ENCODE measurements at regions not wholly inside any gene's neighbourhood (a gene's known extent, or its start where the extent isn't known, plus 50 kb on each side); places are given as distances from the start of the nearest gene placed in this dataset.

DNA sequence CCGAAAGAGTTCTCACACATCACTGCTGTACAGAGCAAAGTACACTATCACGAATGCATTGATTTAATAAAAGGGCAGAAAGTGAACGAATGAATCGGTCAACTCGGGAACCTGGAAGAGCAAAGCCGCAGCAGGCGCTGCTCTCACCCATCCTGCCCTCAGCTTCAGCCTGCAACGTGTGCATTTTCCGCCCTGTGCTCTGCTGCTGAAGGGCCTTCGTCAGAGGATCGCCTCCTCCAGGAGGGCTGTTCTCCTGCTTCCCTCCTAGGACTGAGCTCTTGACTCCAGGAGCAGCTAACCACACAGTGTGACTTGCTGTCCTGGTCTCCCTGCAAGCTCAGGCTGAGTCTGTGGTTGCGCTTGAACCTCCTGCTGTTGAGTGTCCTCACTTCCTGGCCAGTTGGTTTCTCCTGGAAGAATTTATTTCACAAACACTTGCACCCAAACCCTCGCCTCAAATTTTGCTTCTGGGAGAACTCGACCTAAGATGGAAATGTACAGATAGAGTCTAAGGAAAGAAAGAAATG lies 473.0 kb upstream of the KLF6 start:
- CTCF ChIA-PET (ENCODE audit: low intra/inter-chr PET ratio): no interaction called here
- H3K4me2 ChIP-seq (ENCODE audit: insufficient read depth, low read length): no peak overlapping the region
- in situ Hi-C loops (cut with MboI): no loop called here
- no TSS peak for BruUV-seq (replicated peaks)
- H3K9me3 ChIP-seq (replicated peaks; ENCODE audit: control insufficient read depth, insufficient read depth, low read depth, low read length): no peaks in the 10 kb centered on the region
- H3K79me2 ChIP-seq (ENCODE audit: control insufficient read depth, insufficient read depth, low read length): no peaks in the 10 kb centered on the region
- H3K4me3 ChIP-seq: no peak overlapping the region
- POLR2A ChIA-PET: no interaction called here
- H3K27ac ChIP-seq (ENCODE audit: extremely low read depth, low read depth, low read length): no peak overlapping the region
- H2AFZ ChIP-seq (ENCODE audit: low read depth, low read length): no peak overlapping the region
- no peak for ATAC-seq
- no peak for FAIRE-seq
- H3K36me3 ChIP-seq (ENCODE audit: control insufficient read depth, insufficient read depth, low read length): no peaks in the 10 kb centered on the region
- peaks cover 2 to 12% of the 10 kb centered on the region in 2 experiments; a peak in 3 of 5 replicates for H3K27me3 ChIP-seq (ENCODE audit: control insufficient read depth in 2 of 2, insufficient read depth in 2 of 2, low read length in 2 of 2)
- no peaks in the 10 kb centered on the region for H3K9me1 ChIP-seq (ENCODE audit: control insufficient read depth, insufficient read depth, low read length)
- under 1% methylated on average over 14 of the region's 14 CpGs for WGBS (ENCODE audit: insufficient coverage, low coverage, missing lambda C conversion rate)
- H4K20me1 ChIP-seq (replicated peaks; ENCODE audit: control insufficient read depth, insufficient read depth, low read length): no peaks in the 10 kb centered on the region
- H3K4me1 ChIP-seq (replicated peaks in 1 of 2; ENCODE audit: control insufficient read depth in 2 of 2, insufficient read depth in 2 of 2, low read length in 2 of 2): no peaks in the 10 kb centered on the region
- intact Hi-C loops (cut with micrococcal nuclease): no loop called here
- no peak overlapping the region for H3K9ac ChIP-seq (ENCODE audit: insufficient read depth in 1 of 2, low read depth in 2 of 2, low read length in 2 of 2)
- TF ChIP-seq RREB1 (CRISPR knock-in tag; IDR thresholded peaks at IDR 0.05) (no peak), HDAC8 (tag; IDR thresholded peaks at IDR 0.05) (no peak), ZNF347 (CRISPR knock-in tag; IDR thresholded peaks at IDR 0.05; ENCODE audit: low read depth) (no peak), RAD21 (CRISPR knock-in tag; conservative IDR thresholded peaks at IDR 0.05 in 1 of 2, IDR thresholded peaks at IDR 0.05 in 1 of 2) (no peak), SMAD3 (CRISPR knock-in tag; conservative IDR thresholded peaks at IDR 0.05) (no peak), ETV1 (tag; conservative IDR thresholded peaks at IDR 0.05; ENCODE audit: low read depth) (no peak)
- TF ChIP-seq, protein P1, sequence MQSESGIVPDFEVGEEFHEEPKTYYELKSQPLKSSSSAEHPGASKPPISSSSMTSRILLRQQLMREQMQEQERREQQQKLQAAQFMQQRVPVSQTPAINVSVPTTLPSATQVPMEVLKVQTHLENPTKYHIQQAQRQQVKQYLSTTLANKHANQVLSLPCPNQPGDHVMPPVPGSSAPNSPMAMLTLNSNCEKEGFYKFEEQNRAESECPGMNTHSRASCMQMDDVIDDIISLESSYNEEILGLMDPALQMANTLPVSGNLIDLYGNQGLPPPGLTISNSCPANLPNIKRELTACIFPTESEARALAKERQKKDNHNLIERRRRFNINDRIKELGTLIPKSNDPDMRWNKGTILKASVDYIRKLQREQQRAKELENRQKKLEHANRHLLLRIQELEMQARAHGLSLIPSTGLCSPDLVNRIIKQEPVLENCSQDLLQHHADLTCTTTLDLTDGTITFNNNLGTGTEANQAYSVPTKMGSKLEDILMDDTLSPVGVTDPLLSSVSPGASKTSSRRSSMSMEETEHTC (IDR thresholded peaks at IDR 0.05): no peak
- DNase-seq (ENCODE audit: extremely low read depth in 1 of 4, low spot score in 3 of 4): no peak

All from K562 (cell line).